ENCODE measurements at regions not wholly inside any gene's neighbourhood (a gene's known extent, or its start where the extent isn't known, plus 50 kb on each side); places are given as distances from the start of the nearest gene placed in this dataset.

GRCh38 chr5:155472780-155473179, 459.2 kb downstream of the KIF4B start:
- TF ChIP-seq TFCP2L1 (CRISPR knock-in tag; IDR thresholded peaks at IDR 0.05) (no peak), MAFK (IDR thresholded peaks at IDR 0.05; ENCODE audit: partially characterized antibody) (peak; percentile 52)
- WGBS (ENCODE audit: missing lambda C conversion rate), result 19% methylated on average over 2 of the region's 2 CpGs
- ATAC-seq, result no peak
- DNase-seq (ENCODE audit: low read depth in 1 of 2, low spot score in 1 of 2), result no peak
- ChIA-PET CTCF (no interaction called here), POLR2A (no interaction called here)
- Histone ChIP-seq H3K4me3 (no peak overlapping the region), H3K4me2 (no peak overlapping the region), H3K9me3 (no peaks in the 10 kb centered on the region), H3K27ac (no peak overlapping the region), H3K4me1 (no peaks in the 10 kb centered on the region)
- FAIRE-seq, result no peak

GRCh38 chr5:155475318-155475717, 461.8 kb downstream of the KIF4B start:
- FAIRE-seq, result no peak

GRCh38 chr5:155480731-155481131, 467.2 kb downstream of the KIF4B start:
- Histone ChIP-seq H3K4me2 (no peak overlapping the region), H3K4me1 (no peaks in the 10 kb centered on the region), H3K9me3 (no peaks in the 10 kb centered on the region), H3K4me3 (no peak overlapping the region), H3K27ac (no peak overlapping the region)
- ChIA-PET CTCF (no interaction called here), POLR2A (no interaction called here)
- FAIRE-seq, result no peak
- no peak for DNase-seq (ENCODE audit: low read depth in 1 of 2, low spot score in 1 of 2)
- WGBS (ENCODE audit: missing lambda C conversion rate), result 14% methylated on average over 2 of the region's 2 CpGs
- ATAC-seq, result no peak
- TF ChIP-seq NPAS2 (CRISPR knock-in tag; IDR thresholded peaks at IDR 0.05; ENCODE audit: borderline replicate concordance) (no peak), ELK1 (IDR thresholded peaks at IDR 0.05; ENCODE audit: low read depth, low read length) (no peak), EHMT2 (IDR thresholded peaks at IDR 0.05; ENCODE audit: low read depth) (no peak), BCL3 (IDR thresholded peaks at IDR 0.05) (no peak), HDAC2 (IDR thresholded peaks at IDR 0.05) (no peak), POLR2AphosphoS2 (conservative IDR thresholded peaks at IDR 0.05; ENCODE audit: low read length) (no peak), HES2 (IDR thresholded peaks at IDR 0.05) (no peak), SREBF2 (IDR thresholded peaks at IDR 0.05) (no peak), CTCF (IDR thresholded peaks at IDR 0.05) (no peak), REST (IDR thresholded peaks at IDR 0.05) (no peak), FOXS1 (CRISPR knock-in tag; IDR thresholded peaks at IDR 0.05) (no peak), ESRRA (IDR thresholded peaks at IDR 0.05; ENCODE audit: borderline replicate concordance, low read length) (no peak), ZSCAN20 (CRISPR knock-in tag; IDR thresholded peaks at IDR 0.05) (no peak), HOXB5 (CRISPR knock-in tag; IDR thresholded peaks at IDR 0.05) (no peak), ZNF302 (CRISPR knock-in tag; IDR thresholded peaks at IDR 0.05) (no peak)

More at GRCh38 chr5:155475318-155475717, 461.8 kb downstream of the KIF4B start:
- no peak overlapping the region for H3K4me2 ChIP-seq
- no peaks in the 10 kb centered on the region for H3K4me1 ChIP-seq
- H3K4me3 ChIP-seq, result no peak overlapping the region
- DNase-seq (ENCODE audit: low read depth in 1 of 2, low spot score in 1 of 2), result no peak
- POLR2A ChIA-PET, result no interaction called here
- H3K27ac ChIP-seq, result no peak overlapping the region
- no peaks in the 10 kb centered on the region for H3K9me3 ChIP-seq
- no peak for ATAC-seq
- CTCF ChIA-PET, result interaction anchor here (1.1 kb wide), 1 partner anchor 9 kb away, joined by 3 read pairs; no protein-coding TSS in a partner anchor
- TF ChIP-seq SREBF2 (IDR thresholded peaks at IDR 0.05) (no peak), POLR2A (IDR thresholded peaks at IDR 0.05; ENCODE audit: low read length) (no peak)
- WGBS (ENCODE audit: missing lambda C conversion rate), result 3% methylated on average over 2 of the region's 2 CpGs

All from A549 (cell line).